Esophagus muscularis mucosa (tissue), 4 donors: ENCODE measurements at regions not wholly inside any gene's neighbourhood (a gene's known extent, or its start where the extent isn't known, plus 50 kb on each side); places are given as distances from the start of the nearest gene placed in this dataset.

Experiments used
- DNase-seq: peaks from one replicate; pipeline ENCODE4 v3.0.0-alpha.2; 2017; ENCODE audit errors: extremely low spot score
- H3K27ac ChIP-seq, 4 donors: fragments of 200-600 bp; sonication (generic); replicated peaks in 1 of 4; 1 replicate in 3 of 4; 2 replicates in 1 of 4; pipeline ENCODE4 v1.5.1; 2016 to 2019; ENCODE audit warnings: mild to moderate bottlenecking in 1 of 4
- H3K27me3 ChIP-seq, 4 donors: fragments of 200-600 bp; sonication (generic); one replicate each; pipeline versions ENCODE4 v1.5.1 to v1.6.0; 2016 to 2019
- H3K36me3 ChIP-seq, 4 donors: fragments of 200-600 bp; sonication (generic); one replicate each; pipeline ENCODE4 v1.5.1; 2016 to 2019
- H3K4me1 ChIP-seq, 4 donors: fragments of 200-600 bp; sonication (generic); one replicate each; pipeline ENCODE4 v1.5.1; 2016 to 2019
- H3K4me3 ChIP-seq, 4 donors: fragments of 200-600 bp; sonication (generic); 1 replicate in 2 of 4; 2 replicates in 2 of 4; pipeline ENCODE4 v1.5.1; 2016 to 2019; ENCODE audit warnings: mild to moderate bottlenecking in 4 of 4, moderate library complexity in 1 of 4
- H3K9me3 ChIP-seq, 4 donors: fragments of 200-600 bp; sonication (generic); 1 replicate in 3 of 4; 2 replicates in 1 of 4; pipeline ENCODE4 v1.5.1; 2016 to 2019
- EP300 ChIP-seq: sonication (generic); formaldehyde crosslinking; IDR thresholded peaks from one replicate; pipeline ENCODE4 v1.6.1; 2017; ENCODE audit warnings: antibody characterized with exemption
- POLR2A ChIP-seq: fragments of 450-650 bp; IDR thresholded peaks from one replicate; pipeline ENCODE4 v1.6.1; 2017; ENCODE audit warnings: antibody characterized with exemption, moderate library complexity, mild to moderate bottlenecking, low read depth
- POLR2AphosphoS5 ChIP-seq, 2 donors: sonication (generic); formaldehyde crosslinking; IDR thresholded peaks; one replicate each; pipeline ENCODE4 v1.6.1; 2017; ENCODE audit warnings: antibody characterized with exemption in 2 of 2
- WGBS: methylation state at CpG from one replicate; pipeline ENCODE4 v1.1.5; 2018; 5-methylcytosine and 5-hydroxymethylcytosine counted together
- intact Hi-C: fragments of 100-400 bp; cut with DNase I; formaldehyde crosslinking; loops from one replicate; pipeline ENCODE4 v1.15.1; 2023
- TF ChIP-seq, protein P1 (sequence below), 3 experiments: fragments of 200-600 bp in 2 of 3; fragments of 450-650 bp in 1 of 3; sonication (generic) in 2 of 3; IDR thresholded peaks; one replicate each; pipeline ENCODE4 v1.5.1; 2017 to 2019; ENCODE audit warnings: antibody characterized with exemption in 3 of 3, mild to moderate bottlenecking in 2 of 3, moderate library complexity in 1 of 3

DNA sequence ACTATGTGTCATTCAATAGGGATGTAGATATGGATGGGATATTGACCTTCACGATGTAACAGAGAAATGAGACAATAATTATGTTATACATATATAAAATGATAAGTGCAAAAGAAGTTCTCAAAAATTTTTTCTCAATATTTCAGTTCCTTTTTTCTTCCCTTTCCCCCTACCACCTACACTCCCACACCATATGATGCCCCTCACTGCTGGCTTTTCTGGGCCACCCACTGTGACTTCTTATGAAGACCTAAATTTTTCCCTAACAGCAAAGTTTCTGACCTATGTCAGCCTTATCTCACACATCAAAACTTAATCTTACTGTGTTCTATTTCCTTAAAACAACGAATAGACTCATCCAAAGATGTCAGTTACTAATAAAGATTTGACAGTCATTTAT, 89.9 kb upstream of the MYLIP start:
- no peak for DNase-seq
- Histone ChIP-seq H3K36me3 (no peaks in the 10 kb centered on the region), H3K27ac (no peak overlapping the region), H3K27me3 (no peaks in the 10 kb centered on the region), H3K4me3 (no peak overlapping the region), H3K9me3 (peaks cover 0 to 7% (median 3%) of the 10 kb centered on the region in 4 donors), H3K4me1 (no peaks in the 10 kb centered on the region)
- 63% methylated on average over 2 of the region's 2 CpGs for WGBS
- intact Hi-C loops: no loop called here
- TF ChIP-seq POLR2A (no peak), POLR2AphosphoS5 (IDR thresholded peaks at IDR 0.05) (no peak), EP300 (no peak)
- TF ChIP-seq, protein P1, sequence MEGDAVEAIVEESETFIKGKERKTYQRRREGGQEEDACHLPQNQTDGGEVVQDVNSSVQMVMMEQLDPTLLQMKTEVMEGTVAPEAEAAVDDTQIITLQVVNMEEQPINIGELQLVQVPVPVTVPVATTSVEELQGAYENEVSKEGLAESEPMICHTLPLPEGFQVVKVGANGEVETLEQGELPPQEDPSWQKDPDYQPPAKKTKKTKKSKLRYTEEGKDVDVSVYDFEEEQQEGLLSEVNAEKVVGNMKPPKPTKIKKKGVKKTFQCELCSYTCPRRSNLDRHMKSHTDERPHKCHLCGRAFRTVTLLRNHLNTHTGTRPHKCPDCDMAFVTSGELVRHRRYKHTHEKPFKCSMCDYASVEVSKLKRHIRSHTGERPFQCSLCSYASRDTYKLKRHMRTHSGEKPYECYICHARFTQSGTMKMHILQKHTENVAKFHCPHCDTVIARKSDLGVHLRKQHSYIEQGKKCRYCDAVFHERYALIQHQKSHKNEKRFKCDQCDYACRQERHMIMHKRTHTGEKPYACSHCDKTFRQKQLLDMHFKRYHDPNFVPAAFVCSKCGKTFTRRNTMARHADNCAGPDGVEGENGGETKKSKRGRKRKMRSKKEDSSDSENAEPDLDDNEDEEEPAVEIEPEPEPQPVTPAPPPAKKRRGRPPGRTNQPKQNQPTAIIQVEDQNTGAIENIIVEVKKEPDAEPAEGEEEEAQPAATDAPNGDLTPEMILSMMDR (IDR thresholded peaks at IDR 0.05): no peak

DNA sequence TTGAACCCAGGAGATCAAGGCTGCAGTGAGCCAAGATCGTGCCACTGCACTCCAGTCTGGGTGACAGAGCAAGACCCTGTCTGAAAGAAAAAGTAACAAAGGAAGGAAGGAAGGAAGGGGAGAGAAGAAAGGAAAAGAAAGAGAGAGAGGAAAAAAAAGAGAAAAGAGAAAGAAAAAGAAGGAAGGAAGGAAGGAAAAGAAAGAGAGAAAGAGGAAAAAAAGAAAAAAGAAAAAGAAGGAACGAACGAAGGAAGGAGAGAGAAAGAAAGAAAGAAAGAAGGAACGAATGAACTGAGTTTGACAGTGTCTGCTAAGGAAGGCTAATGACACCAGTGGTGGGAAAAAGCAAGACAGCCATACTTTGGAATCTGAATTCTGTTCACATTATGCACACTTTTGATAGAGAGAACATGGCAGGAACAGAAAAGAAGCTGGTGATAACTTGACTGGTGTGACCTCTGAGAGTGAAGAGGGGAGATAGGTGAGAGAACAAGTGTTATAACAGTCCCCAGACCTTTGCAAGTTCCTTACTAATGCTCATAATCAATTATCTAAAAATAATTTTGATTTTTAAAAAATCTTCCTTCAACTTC, 93.3 kb upstream of the MYLIP start:
- TF ChIP-seq POLR2AphosphoS5 (IDR thresholded peaks at IDR 0.05) (no peak), EP300 (no peak), POLR2A (no peak)
- TF ChIP-seq, protein P1 (IDR thresholded peaks at IDR 0.05): no peak
- Histone ChIP-seq H3K27me3 (no peaks in the 10 kb centered on the region), H3K36me3 (no peaks in the 10 kb centered on the region), H3K4me1 (no peaks in the 10 kb centered on the region), H3K9me3 (peaks cover 0 to 5% (median 3%) of the 10 kb centered on the region in 4 donors), H3K27ac (no peak overlapping the region), H3K4me3 (no peak overlapping the region)
- 83% methylated on average over 4 of the region's 4 CpGs for WGBS
- intact Hi-C loops: no loop called here
- DNase-seq: no peak

DNA sequence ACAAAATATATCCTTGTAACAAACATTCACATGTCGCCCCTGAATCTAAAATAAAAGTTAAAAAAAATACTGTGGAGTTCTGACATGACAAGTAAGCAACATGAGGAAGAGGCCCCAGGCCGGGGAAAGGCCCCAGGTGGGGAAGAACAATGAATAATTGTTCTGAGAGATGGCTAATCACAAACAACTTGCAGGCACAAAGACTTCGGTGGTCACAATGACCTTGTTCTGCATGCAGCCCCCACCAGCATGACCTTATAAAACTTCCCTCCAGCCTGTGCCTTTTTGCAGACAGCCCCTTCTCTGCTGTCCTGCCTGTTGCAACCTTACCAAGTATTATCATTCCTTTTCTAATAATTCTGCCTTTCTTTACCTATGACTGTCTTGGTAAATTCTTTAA, 95.7 kb upstream of the MYLIP start:
- intact Hi-C loops: no loop called here
- no peaks in the 10 kb centered on the region for H3K9me3 ChIP-seq
- no peak for DNase-seq
- WGBS: 57% methylated on average over 3 of the region's 3 CpGs
- H3K27ac ChIP-seq: no peak overlapping the region
- no peak overlapping the region for H3K4me3 ChIP-seq
- H3K36me3 ChIP-seq: no peaks in the 10 kb centered on the region
- no peaks in the 10 kb centered on the region for H3K4me1 ChIP-seq
- TF ChIP-seq EP300 (no peak), POLR2A (no peak), POLR2AphosphoS5 (IDR thresholded peaks at IDR 0.05) (no peak)
- TF ChIP-seq, protein P1 (IDR thresholded peaks at IDR 0.05): no peak
- no peaks in the 10 kb centered on the region for H3K27me3 ChIP-seq

DNA sequence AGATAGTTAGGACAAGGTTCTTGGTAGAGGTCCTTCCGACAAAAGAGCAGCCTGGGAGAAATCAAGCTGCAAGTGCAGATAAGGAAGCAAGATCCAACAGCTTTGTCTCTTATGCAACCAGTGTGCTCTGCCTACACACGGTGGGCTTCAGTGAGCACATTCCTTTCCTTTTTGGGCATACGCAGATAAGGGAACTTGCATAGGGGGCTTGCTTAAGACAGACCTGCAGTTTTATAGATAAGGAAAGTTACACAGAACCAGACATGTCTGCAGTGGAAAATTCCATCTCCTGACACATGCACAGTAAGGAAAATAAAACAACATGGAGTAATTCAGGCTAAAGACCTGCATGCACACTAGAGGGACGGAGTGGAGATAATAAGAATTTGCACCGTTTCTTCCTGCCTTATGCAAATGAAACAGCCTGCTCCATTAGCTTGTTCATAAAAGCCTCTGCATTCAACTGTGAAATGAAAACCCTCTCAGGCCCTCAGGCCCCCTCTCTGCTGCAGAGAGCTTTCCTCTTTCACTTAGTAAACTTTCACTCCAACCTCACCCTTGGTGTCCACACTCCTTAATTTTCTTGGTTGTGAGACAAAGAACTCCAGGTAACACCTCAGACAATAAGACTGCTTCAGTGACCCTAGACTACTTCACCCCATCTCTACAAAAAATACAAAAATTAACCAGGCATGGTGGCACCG, 97.5 kb upstream of the MYLIP start:
- WGBS: 71% methylated on average over 6 of the region's 6 CpGs
- Histone ChIP-seq H3K9me3 (no peaks in the 10 kb centered on the region), H3K36me3 (no peaks in the 10 kb centered on the region), H3K4me3 (no peak overlapping the region), H3K27me3 (no peaks in the 10 kb centered on the region), H3K4me1 (no peaks in the 10 kb centered on the region), H3K27ac (no peak overlapping the region)
- DNase-seq: no peak
- intact Hi-C loops: no loop called here
- TF ChIP-seq POLR2AphosphoS5 (IDR thresholded peaks at IDR 0.05): no peak
- TF ChIP-seq, protein P1 (IDR thresholded peaks at IDR 0.05): no peak
- no peak for TF ChIP-seq EP300
- TF ChIP-seq POLR2A: no peak

DNA sequence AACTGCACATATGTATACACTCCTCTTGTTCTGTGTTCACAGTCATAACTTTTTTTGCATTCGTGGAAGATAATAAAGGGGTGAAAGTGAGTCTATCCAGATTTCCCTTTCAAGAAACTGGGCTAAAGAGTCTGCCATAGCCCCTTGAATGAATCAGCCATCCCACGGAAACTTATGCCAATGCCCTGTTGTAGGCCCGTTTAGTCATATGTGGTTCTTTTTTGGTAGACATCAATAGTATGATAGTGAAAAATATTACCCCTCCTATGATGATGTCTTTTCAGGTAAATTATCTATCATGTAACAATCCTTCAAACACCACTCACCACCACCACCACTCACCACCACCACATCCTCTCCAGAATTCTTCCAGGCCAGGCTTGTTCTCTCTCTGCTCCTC, 99.9 kb upstream of the MYLIP start:
- Histone ChIP-seq H3K4me3 (no peak overlapping the region), H3K9me3 (no peaks in the 10 kb centered on the region), H3K36me3 (no peaks in the 10 kb centered on the region), H3K27me3 (no peaks in the 10 kb centered on the region), H3K27ac (no peak overlapping the region), H3K4me1 (no peaks in the 10 kb centered on the region)
- DNase-seq: no peak
- TF ChIP-seq, protein P1 (IDR thresholded peaks at IDR 0.05): no peak
- TF ChIP-seq POLR2AphosphoS5 (IDR thresholded peaks at IDR 0.05) (no peak), EP300 (no peak), POLR2A (no peak)
- WGBS: 73% methylated on average over 3 of the region's 3 CpGs
- intact Hi-C loops: no loop called here
